22Rv1 (cell line): ENCODE measurements at regions not wholly inside any gene's neighbourhood (a gene's known extent, or its start where the extent isn't known, plus 50 kb on each side); places are given as distances from the start of the nearest gene placed in this dataset.

ENCODE experiments used
- CTCF ChIP-seq: fragments of 450-650 bp; IDR thresholded peaks from 2 replicates; pipeline ENCODE4 v1.5.1; 2017; ENCODE audit warnings: mild to moderate bottlenecking
- ZFX ChIP-seq: fragments of 450-650 bp; IDR thresholded peaks from 2 replicates; pipeline ENCODE4 v1.6.1; 2017; ENCODE audit warnings: antibody characterized with exemption, borderline replicate concordance

GRCh38 chr2:24412812-24413211 is 52.5 kb upstream of the ITSN2 start:
- TF ChIP-seq CTCF (no peak), ZFX (no peak)
